ENCODE measurements at regions not wholly inside any gene's neighbourhood (a gene's known extent, or its start where the extent isn't known, plus 50 kb on each side); places are given as distances from the start of the nearest gene placed in this dataset.

- Histone ChIP-seq H4K20me1 (ENCODE audit: control insufficient read depth, extremely low read depth, insufficient read depth, low read length) (no peaks in the 10 kb centered on the region), H3K9me3 (ENCODE audit: control insufficient read depth, low read depth, low read length) (no peaks in the 10 kb centered on the region), H3K9ac (ENCODE audit: control insufficient read depth, extremely low read depth, insufficient read depth, low read length) (no peak overlapping the region), H3K79me2 (ENCODE audit: control insufficient read depth, insufficient read depth, low read length) (no peaks in the 10 kb centered on the region), H3K36me3 (ENCODE audit: control insufficient read depth in 2 of 2, extremely low read depth in 1 of 2, insufficient read depth in 2 of 2, low read length in 2 of 2) (no peaks in the 10 kb centered on the region), H3K27ac (ENCODE audit: control insufficient read depth, insufficient read depth, low read length) (no peak overlapping the region), H3K4me3 (ENCODE audit: control insufficient read depth in 2 of 3, extremely low read depth in 1 of 3, insufficient read depth in 2 of 3, low read depth in 1 of 3, low read length in 3 of 3) (no peak overlapping the region), H2AFZ (ENCODE audit: control insufficient read depth, low read length) (no peak overlapping the region), H3K4me2 (ENCODE audit: control insufficient read depth, extremely low read depth, insufficient read depth, low read depth, low read length) (no peak overlapping the region), H3K27me3 (ENCODE audit: control insufficient read depth, extremely low read depth, insufficient read depth, low read length) (no peaks in the 10 kb centered on the region), H3K4me1 (ENCODE audit: control insufficient read depth, extremely low read depth, insufficient read depth, low read length) (no peaks in the 10 kb centered on the region), H3K9me1 (ENCODE audit: control insufficient read depth, extremely low read depth, insufficient read depth, low read length) (no peaks in the 10 kb centered on the region)
- dilution Hi-C loops (cut with MboI; ENCODE audit: extremely low pct_ligation_motif_present, low sequenced_read_pairs) = no loop called here
- TF ChIP-seq EZH2 (IDR thresholded peaks at IDR 0.05; ENCODE audit: low read length) (no peak), CTCF (optimal IDR thresholded peaks at IDR 0.05 in 1 of 3, IDR thresholded peaks at IDR 0.05 in 1 of 3, conservative IDR thresholded peaks at IDR 0.05 in 1 of 3; ENCODE audit: extremely low read depth in 1 of 3, insufficient read depth in 2 of 3, low read length in 3 of 3) (no peak)
- FAIRE-seq = no peak
- DNase-seq (ENCODE audit: low read depth, low spot score) = no peak
Observed at GRCh38 chr4:123616951-123617461, 220.4 kb downstream of the SPRY1 start.

GRCh38 chr4:123617791-123618190 lies 221.2 kb downstream of the SPRY1 start:
- Histone ChIP-seq H3K4me2 (ENCODE audit: control insufficient read depth, extremely low read depth, insufficient read depth, low read depth, low read length) (no peak overlapping the region), H3K27me3 (ENCODE audit: control insufficient read depth, extremely low read depth, insufficient read depth, low read length) (no peaks in the 10 kb centered on the region), H4K20me1 (ENCODE audit: control insufficient read depth, extremely low read depth, insufficient read depth, low read length) (no peaks in the 10 kb centered on the region), H2AFZ (ENCODE audit: control insufficient read depth, low read length) (no peak overlapping the region), H3K27ac (ENCODE audit: control insufficient read depth, insufficient read depth, low read length) (no peak overlapping the region), H3K9ac (ENCODE audit: control insufficient read depth, extremely low read depth, insufficient read depth, low read length) (no peak overlapping the region), H3K79me2 (ENCODE audit: control insufficient read depth, insufficient read depth, low read length) (no peaks in the 10 kb centered on the region), H3K36me3 (ENCODE audit: control insufficient read depth in 2 of 2, extremely low read depth in 1 of 2, insufficient read depth in 2 of 2, low read length in 2 of 2) (no peaks in the 10 kb centered on the region), H3K4me3 (ENCODE audit: control insufficient read depth in 2 of 3, extremely low read depth in 1 of 3, insufficient read depth in 2 of 3, low read depth in 1 of 3, low read length in 3 of 3) (no peak overlapping the region), H3K4me1 (ENCODE audit: control insufficient read depth, extremely low read depth, insufficient read depth, low read length) (no peaks in the 10 kb centered on the region), H3K9me3 (ENCODE audit: control insufficient read depth, low read depth, low read length) (no peaks in the 10 kb centered on the region), H3K9me1 (ENCODE audit: control insufficient read depth, extremely low read depth, insufficient read depth, low read length) (no peaks in the 10 kb centered on the region)
- DNase-seq (ENCODE audit: low read depth, low spot score) (no peak), FAIRE-seq (no peak)
- dilution Hi-C loops (cut with MboI; ENCODE audit: extremely low pct_ligation_motif_present, low sequenced_read_pairs) = no loop called here
- no peak for TF ChIP-seq EZH2 (IDR thresholded peaks at IDR 0.05; ENCODE audit: low read length)
- TF ChIP-seq CTCF (optimal IDR thresholded peaks at IDR 0.05 in 1 of 3, IDR thresholded peaks at IDR 0.05 in 1 of 3, conservative IDR thresholded peaks at IDR 0.05 in 1 of 3; ENCODE audit: extremely low read depth in 1 of 3, insufficient read depth in 2 of 3, low read length in 3 of 3) = no peak
